HG03095 (cell line): ENCODE measurements at regions not wholly inside any gene's neighbourhood (a gene's known extent, or its start where the extent isn't known, plus 50 kb on each side); places are given as distances from the start of the nearest gene placed in this dataset.

Experiments used
- ATAC-seq: cut with Tn5 transposase; IDR thresholded peaks from one replicate; pipeline ENCODE4 v1.9.1; 2021; ENCODE audit warnings: moderate library complexity; ENCODE audit not compliant: unreplicated experiment

GRCh38 chr17:12521416-12521815, 144.3 kb upstream of the MYOCD start:
- no peak for ATAC-seq

GRCh38 chr17:12522336-12522735, 143.4 kb upstream of the MYOCD start:
- no peak for ATAC-seq

GRCh38 chr17:12522743-12523183, 142.9 kb upstream of the MYOCD start:
- ATAC-seq = no peak

- no peak for ATAC-seq
Measured at GRCh38 chr17:12523244-12523643, 142.4 kb upstream of the MYOCD start.

GRCh38 chr17:12528036-12528435, 137.7 kb upstream of the MYOCD start:
- ATAC-seq = no peak

- ATAC-seq = no peak
Measured at GRCh38 chr17:12530161-12530560, 135.5 kb upstream of the MYOCD start.

- no peak for ATAC-seq
Measured at GRCh38 chr17:12536021-12536420, 129.7 kb upstream of the MYOCD start.

- no peak for ATAC-seq
Measured at GRCh38 chr17:12536472-12536871, 129.2 kb upstream of the MYOCD start.

GRCh38 chr17:12537436-12537835, 128.3 kb upstream of the MYOCD start:
- ATAC-seq = no peak

- no peak for ATAC-seq
Measured at GRCh38 chr17:12538003-12538402, 127.7 kb upstream of the MYOCD start.

GRCh38 chr17:12545877-12546513, 119.7 kb upstream of the MYOCD start:
- ATAC-seq = no peak

- ATAC-seq = no peak
Measured at GRCh38 chr17:12546983-12547382, 118.7 kb upstream of the MYOCD start.

GRCh38 chr17:12547831-12548230, 117.9 kb upstream of the MYOCD start:
- no peak for ATAC-seq

GRCh38 chr17:12548558-12548957, 117.1 kb upstream of the MYOCD start:
- no peak for ATAC-seq

GRCh38 chr17:12549499-12550041, 116.1 kb upstream of the MYOCD start:
- ATAC-seq = no peak

GRCh38 chr17:12553625-12554024, 112.1 kb upstream of the MYOCD start:
- ATAC-seq = no peak

GRCh38 chr17:12554251-12554650, 111.4 kb upstream of the MYOCD start:
- ATAC-seq = no peak

GRCh38 chr17:12566291-12566690, 99.4 kb upstream of the MYOCD start:
- ATAC-seq = no peak

- ATAC-seq = no peak
Measured at GRCh38 chr17:12567077-12568053, 98.3 kb upstream of the MYOCD start.

- no peak for ATAC-seq
Measured at GRCh38 chr17:12568358-12569251, 97.1 kb upstream of the MYOCD start.

GRCh38 chr17:12571606-12572005, 94.1 kb upstream of the MYOCD start:
- ATAC-seq = no peak
